NCI-H748 treated with DMSO at 0.1 percent for 48 hours (cell line): ENCODE measurements at regions not wholly inside any gene's neighbourhood (a gene's known extent, or its start where the extent isn't known, plus 50 kb on each side); places are given as distances from the start of the nearest gene placed in this dataset.

ENCODE experiments used
- DNase-seq: peaks from one replicate; lab custom pipeline; 2025; lab: John Stamatoyannopoulos, UW

DNA sequence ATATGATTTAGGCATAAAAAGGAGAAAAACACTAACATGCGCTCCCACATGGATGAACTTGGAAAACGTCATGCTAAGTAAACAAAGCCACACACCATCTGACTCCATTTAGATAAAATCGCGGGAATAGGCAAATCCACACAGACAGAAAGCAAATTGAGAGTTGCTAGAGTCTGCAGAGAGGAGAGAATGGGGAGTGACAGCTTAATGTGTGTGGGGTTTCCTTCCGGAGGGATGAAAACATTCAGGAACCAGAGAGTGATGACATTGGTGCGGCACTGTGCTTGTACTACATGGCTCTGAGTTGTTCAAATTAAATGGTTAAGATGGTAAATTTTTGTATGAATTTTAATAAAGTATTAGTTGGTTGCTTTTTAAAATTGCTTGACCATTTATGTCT lies 482.9 kb upstream of the AKR1E2 start:
- no peak for DNase-seq

DNA sequence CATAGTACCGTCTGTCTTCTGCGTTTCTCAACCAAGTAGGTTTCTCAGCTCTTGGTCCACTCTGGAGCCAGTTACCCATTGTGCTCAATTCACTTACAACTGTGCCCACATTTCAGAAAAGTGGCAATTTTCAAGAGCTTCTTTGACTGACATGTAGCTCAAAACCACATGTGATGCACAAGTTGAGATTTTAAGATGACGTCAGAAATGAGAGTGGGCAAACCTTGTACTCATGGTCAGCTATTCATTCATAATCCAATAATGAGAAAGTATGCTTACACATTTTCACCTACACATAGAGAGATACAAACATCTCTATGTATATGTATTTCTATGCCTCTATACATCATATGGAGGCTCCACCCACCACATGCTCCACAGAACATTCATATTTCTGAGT lies 487.2 kb upstream of the AKR1E2 start:
- DNase-seq = no peak

DNA sequence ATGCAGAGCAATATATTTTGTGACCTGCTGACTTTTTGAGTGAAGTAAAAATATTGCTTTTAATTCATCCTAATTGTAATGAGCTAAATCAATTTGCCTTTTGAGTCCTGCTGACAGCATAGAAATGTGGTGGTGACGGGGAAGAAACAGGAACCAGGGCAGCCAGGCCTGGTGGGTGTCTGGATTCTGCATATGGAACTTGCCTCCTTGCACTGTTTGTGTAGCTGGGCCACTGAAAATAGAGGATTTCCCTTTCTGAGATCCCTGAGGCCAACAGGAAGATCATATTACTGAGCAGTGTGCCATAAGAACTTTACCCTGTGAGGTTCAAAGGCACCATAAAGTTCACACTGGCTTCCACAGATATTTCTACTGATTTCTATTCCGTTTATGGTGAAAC lies 488.4 kb upstream of the AKR1E2 start:
- DNase-seq = no peak

DNA sequence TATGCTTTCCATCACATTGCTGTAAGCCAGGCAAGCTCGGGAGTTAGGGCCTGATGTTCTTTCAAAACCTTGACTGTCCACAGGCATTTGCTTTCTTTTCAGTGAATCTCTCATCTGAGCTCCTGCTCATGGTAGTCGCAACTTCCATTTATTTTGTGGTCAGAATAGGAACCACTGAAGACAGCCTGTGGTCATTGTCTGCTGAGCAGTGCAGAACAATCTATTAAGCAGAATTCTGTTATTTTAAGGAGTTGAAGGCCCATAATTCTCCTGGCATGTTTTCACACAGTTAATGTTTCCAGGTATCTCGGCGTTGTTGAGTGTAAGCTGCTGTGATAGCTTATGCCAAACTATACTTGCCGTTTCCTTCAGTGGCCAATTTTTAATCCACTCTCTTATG lies 491.1 kb upstream of the AKR1E2 start:
- DNase-seq = no peak

DNA sequence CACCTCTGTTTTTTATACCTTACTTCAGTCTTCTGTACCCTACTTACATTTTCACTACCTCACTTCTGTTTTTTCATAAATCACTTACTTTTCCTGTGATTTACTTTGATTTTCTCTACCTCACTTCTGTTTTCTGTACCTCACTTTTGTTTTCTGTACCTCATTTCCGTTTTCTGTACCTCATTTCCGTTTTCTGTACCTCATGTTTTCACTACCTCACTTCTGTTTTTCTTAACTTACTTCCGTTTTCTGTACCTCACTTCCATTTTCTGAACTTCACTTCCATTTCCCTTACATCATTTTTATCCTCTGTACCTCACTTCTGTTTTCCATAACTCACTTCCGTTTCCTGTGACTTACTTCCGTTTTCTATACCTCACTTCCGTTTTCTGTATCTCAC lies 492.0 kb upstream of the AKR1E2 start:
- DNase-seq = no peak

DNA sequence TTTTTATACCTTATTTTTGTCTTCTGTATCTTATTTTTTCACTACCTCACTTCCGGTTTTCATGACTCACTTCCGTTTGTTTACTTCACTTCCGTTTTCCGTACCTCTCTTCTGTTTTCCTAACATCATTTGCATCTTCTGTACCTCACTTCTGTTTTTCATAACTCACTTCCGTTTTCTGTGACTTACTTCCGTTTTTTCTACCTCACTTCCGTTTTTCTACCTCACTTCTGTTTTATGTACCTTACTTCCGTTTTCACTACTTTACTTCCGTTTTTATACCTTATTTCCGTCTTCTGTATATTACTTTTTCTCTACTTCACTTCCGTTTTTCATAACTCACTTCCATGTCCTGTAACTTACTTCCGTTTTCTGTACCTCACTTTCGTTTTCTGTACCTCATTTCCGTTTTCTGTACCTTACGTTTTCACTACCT lies 492.5 kb upstream of the AKR1E2 start:
- DNase-seq = no peak

DNA sequence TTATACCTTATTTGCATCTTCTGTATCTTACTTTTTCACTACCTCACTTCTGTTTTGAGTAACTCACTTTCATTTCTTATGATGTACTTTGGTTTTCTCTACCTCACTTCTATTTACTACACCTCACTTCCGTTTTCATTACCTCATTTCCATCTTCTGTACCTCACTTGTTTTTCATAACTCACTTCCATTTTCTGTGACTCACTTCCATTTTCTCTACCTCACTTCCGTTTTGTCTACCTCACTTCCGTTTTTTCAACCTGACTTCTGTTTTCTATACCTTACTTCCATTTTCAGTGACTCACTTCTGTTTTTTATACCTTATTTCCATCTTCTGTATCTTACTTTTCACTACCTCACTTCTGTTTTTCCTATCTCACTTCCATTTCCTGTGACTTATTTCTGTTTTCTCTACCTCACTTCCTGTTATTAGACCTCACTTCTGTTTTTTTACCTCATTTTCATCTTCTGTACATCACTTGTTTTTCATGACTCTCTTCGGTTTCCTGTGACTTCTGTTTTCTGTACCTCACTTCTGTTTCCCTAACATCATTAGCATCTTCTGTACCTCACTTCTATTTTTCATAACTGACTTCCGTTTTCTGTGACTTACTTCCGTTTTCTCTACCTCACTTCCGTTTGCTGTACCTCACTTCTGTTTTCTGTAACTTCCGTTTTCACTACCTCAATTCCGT lies 493.1 kb upstream of the AKR1E2 start:
- DNase-seq = no peak

DNA sequence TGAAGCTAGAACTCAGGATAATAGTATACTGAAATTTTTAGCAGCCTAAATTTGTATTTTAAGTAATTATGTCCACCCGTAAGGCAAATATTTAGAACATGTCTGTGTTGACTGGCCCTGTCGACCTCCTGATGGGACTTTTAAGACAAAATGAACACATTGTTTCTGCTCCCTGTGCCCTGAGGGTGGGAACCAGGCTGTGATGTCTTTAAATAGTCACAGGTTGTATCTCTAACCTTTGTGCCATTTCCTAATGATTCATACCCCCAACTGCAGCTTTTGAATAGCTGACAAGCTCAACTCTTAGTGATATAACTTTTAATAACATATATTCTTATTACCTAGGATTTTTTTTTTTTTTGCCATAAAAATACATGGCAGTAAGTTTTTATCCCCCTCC lies 494.9 kb upstream of the AKR1E2 start:
- DNase-seq = peak; percentile 20

DNA sequence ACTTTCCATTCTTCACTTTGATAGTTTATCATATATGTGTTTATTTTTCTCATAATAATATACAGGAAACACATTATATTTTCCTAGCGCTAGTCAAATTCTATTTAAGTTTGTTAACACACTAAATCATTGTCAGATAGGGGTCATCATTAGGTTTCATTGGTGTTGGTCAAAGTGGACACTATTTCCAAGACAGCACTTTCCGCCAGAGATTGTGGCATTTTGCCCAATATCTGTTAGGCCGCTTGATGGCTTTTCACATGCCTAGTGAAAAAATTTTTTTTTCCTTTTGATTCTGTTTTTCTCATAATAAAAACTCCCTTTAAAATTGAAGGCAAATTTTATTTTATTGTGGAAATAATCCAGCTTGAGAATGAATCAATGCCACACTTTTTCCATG lies 495.4 kb upstream of the AKR1E2 start:
- DNase-seq = no peak

DNA sequence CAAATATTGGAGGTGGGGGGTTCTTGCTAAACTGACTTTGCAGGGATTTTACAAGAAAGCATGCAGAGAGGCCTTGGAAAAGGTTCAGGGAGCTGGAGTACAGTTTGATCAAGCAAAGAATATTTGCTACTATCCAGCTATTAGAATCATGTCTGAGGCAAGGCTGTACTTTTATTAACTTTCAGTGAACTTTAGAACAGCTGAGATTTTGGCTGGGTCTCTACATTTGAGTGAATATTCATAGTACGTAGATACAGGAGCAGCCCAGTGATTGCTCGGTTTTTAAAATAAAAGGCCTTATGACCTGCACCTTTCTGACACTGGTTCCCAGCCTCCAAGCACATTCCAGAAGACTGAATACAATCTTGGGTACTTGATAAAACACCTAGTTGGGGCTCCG lies 496.8 kb upstream of the AKR1E2 start:
- DNase-seq = no peak

DNA sequence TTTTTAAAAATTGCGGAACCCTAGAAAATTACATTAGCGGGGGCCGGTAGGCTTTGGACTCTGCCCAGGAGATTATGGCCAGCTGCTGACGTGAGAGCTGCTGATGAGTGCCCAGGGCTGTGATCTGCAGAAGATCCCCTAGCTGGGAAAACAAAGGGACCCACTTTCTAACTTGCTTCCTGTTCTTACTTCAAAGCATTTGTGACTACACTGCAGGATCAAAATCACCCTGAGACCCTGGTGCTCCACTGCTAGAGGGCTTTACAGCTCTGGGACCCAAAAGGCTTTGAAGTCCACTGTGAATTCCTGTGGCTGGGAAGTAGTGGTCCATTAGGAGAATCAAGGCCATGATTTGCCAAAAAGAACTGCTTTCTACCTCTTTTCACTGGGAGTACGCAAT lies 499.4 kb upstream of the AKR1E2 start:
- DNase-seq = no peak

DNA sequence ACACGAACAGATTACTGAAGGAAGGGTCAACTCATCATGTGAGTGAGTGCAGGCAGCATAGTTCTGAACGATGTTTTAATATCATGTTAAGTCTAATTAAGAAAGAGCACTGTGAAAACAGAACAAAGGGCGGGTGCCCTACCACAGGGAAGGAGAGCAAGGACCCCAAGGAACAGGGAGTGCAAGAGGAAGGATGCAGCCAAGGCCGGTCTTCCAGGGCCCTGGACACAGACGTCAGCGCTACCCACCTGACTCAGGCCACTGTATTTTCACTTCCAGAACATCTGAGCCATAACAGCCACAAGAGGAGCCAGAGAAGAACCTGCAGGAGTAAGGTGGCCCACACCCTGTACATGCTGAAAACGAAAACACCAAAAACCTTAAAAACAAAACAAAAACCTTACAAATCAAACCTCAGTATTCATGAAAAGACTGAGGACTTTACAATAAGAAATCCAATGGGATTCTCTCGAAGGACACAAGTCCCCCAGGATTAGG lies 506.1 kb upstream of the AKR1E2 start:
- DNase-seq = no peak

DNA sequence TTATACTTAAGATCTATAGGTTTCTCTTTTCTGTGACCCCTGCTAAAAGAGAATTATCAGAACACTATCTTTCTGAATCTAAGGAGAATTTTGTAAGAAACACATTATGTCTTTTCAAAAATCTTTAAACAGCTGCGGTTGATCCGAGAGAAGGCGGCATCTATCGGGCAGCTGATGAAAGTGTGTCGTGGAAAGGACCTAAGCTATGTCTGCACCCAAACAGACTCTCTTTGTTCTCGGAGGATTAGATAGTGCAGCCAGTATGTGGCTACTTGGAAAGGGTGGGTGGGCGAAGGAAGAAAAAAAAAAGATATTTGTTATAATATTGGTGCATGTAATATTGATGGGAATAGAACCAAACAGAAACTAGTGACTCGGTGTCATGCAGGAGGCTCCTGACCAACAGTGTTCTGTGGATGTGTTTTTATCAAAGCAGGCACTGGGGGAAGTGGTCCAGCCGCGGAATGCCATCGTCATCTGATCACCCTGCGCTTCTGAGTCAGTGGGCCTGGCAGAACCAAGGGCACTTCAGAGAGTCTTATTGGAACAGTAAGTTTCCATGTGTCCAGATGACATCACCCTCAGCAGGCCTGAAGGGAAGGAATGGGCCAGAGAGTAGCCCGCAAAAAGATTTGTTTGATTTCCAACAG lies 509.7 kb upstream of the AKR1E2 start:
- DNase-seq = no peak

DNA sequence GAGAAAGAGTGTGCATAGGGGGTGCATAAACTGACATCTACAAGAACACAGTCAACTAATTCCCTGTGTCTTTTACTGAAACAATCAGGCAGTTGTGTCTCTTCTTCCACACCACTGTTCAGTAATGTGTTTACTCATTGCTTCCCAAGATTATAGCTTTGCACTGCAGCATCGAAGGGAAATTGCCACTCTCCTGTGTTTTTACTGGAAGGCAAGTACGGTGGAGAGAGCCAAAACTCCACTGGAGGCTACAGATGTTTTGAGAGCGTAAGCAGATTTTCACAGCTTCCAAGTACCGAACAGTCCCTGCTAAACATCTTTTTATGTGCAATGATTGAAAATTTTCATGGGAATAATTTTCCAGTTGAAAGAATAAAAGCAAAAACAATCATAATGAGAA lies 510.5 kb upstream of the AKR1E2 start:
- DNase-seq = no peak

DNA sequence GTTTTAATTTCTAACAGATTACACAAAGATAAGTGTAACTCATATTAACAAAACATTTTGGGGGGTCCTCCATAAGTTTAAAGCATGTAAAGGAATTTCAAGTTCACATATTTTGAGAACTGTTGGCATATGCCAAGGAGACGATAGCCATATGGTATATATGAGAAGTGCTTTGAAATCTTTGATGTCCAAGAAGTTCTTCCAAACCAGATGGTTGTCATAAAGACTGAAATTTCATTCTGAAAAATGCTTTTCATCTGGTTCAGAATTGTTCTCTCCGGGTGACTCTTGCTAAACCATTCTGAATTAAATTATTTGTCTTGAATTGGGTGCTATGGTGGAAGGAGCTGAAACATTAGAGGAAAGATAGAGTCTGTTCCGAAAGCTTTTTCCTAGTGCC lies 513.0 kb upstream of the AKR1E2 start:
- no peak for DNase-seq

DNA sequence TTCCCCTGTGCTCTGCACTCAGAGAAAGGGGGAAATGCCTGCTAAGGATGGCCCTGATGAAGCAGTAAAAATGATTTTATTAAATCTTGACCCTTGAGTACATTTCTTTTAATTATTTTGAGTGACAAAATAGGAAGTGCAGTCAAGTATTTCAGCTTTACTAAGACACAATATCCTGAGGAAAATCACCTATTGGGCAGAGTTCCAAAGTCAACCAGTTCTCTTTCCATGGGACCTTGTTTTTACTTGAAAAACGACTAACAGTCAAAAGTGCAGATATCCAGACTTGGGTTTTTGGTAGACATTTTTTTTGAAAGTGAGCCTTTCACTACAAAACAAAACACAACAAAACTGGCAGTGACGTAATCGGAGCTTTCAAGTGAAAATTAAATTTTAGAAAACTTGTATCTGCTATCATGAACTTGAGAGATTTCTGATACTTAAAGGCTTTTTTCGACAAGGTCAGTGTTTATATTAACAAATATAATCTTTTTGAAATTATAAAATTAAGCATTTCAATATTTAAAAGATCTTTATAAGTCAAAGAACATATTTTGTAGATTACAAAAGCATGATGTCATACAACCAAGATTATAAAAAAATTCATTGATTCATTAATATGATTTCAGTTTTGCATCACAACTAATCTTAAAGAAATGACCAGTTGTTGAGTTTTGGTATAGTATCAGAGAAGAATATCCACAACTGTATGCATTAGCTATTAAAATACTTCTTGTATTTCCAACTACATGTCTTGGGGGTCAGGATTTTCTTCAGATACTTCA lies 513.8 kb upstream of the AKR1E2 start:
- DNase-seq = no peak

DNA sequence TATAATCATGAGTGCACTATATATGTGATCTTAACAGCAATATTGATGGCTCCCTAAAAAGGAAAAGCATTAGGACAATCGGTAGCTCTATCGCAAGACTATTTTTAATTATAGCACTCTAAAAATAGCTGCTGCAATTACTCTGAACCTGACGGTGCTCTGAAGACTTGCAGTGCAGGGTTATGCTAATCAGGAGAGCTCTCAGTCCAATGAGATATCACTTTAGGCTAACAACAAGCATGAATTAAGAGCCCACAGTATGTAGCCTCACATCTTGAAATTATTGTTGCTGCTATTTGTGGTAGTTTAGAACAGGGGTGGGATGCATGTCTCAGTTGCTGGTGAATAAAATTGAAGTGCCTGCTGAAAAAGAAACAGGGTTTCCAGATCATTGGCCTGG lies 515.8 kb upstream of the AKR1E2 start:
- no peak for DNase-seq

DNA sequence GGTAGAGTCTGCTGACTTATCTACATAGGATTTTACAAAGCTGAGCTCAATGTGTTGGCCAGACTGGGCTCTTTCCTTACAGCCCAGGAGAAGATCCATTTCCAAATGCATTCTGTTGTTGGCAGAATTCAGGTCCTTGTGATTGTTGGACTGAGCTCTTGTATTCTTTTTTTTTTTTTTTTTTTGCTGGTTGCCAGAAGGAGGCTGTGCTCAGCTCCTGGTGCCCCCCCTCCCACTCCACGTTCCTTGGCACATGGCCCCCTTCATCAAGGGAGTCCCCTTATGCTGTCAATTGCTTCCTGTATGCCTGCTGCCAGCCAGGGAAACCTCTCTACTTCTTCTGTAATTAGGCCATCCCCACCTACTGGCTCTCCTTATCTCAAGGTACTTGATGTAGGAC lies 518.1 kb upstream of the AKR1E2 start:
- DNase-seq = no peak

DNA sequence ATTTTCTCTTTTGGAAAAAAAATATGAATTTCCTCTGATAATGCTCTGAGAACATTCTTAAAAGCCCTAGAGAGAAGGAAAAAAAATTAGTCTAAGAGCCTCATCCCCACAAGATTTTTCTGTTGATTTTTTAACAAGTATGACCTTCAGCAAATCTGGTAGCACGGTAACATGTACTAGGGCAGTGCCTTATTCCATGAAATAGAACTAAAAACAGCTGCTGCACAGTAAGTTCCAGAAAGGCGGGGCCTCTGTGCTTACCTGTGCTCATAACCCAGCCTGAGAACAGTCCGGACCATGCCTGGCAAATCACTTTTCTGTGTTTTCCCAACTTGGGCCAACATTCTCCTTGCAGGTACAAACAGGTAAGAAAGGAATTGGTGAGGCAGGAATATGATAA lies 519.1 kb upstream of the AKR1E2 start:
- no peak for DNase-seq

DNA sequence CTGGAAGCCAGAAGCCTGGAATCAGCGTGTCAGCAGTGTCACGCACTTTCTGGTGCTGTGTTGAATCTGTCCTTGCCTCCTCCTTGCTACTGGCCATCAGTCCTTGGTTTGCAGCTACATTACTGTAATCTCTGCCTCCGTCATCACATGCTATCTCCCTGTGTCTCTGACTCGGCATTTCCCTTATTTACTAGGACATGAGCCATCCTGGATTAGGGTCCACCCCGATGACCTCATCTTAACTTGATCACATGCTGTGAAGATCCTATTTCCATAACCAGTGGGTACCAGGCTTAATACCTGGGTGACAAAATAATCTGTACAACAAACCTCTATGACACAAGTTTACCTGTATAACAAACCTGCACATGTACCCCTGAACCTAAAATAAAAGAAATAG lies 518.0 kb upstream of the KLF6 start:
- no peak for DNase-seq

DNA sequence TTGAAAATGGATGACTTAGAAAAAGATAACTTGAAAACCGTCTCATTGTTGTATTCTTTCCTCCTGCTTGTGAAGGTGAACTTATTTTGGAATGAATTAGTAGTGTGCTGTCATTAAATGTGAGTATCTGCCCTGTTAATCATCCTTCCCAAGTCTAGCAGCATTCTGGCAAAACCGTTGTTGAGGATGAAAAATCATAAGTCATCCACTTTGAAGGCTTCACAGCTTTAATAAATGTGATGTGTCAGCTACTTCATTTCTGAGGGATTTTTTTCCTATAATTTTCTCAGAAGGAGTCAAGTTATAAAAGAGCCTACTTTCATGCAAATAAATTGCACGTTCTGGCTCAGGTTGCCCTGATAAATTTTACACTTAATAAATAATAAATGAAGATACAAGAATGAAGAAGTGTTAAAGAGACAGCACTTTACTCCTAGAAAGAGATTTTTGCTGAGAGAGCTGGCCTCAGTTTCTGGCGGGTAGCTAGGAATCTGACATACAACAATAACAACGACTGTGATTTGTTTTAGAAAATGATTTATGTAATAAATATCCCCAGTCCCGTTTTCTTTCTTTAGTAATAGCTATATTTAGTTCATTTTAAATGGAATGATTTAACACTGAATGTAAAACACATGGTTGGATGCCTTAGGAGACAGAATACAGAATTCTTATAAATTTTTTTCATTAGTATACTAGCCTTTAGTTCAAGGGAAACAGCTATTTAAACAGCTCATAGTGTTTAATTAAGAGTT lies 516.5 kb upstream of the KLF6 start:
- DNase-seq = no peak

DNA sequence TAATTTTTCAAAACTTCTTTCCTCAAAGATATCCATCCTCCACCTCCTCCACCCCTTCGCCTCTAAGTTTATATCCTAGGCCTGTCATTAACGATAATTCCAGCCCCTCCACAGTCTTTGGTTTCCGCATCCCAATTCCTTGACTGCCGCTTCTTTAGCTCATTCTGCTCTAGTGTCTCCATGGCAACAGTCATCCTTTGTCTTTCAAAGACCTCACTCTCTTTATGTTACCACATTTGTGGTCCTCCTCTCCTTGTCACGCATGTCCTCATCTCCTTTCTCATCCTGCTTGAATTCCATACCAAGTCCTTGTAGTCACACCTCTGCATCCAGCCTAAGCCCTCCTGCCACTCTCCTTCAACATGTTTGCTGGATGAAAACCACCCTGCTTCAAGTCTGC lies 511.2 kb upstream of the KLF6 start:
- no peak for DNase-seq
